ENCODE measurements at regions not wholly inside any gene's neighbourhood (a gene's known extent, or its start where the extent isn't known, plus 50 kb on each side); places are given as distances from the start of the nearest gene placed in this dataset.

- DNase-seq (ENCODE audit: low read depth): no peak
These were observed 272.9 kb downstream of the IRS1 start for GRCh38 chr2:226526716-226527115.

GRCh38 chr2:226524381-226524843, 275.2 kb downstream of the IRS1 start:
- peak; percentile 87 for DNase-seq (ENCODE audit: low read depth)

DNA sequence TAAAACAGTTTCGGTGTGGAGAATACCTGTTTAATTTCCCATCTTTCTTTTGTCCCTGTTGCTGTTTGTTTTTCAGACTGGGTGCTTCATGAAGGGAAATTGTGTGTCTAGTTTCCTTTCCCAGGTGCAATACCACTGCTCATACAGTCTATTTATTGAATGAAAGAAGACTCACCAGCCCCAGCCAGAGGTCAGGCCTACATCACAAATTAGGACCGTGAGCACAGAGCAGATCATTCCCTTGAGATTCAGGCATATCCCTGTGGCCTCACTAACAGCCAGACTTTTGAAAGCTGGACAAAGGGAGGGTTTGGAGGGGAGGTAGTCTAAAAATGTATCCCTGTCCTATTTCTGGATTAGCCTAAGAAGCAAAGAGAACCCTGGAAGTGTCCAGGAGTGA, 278.9 kb downstream of the IRS1 start:
- DNase-seq (ENCODE audit: low read depth): no peak

DNA sequence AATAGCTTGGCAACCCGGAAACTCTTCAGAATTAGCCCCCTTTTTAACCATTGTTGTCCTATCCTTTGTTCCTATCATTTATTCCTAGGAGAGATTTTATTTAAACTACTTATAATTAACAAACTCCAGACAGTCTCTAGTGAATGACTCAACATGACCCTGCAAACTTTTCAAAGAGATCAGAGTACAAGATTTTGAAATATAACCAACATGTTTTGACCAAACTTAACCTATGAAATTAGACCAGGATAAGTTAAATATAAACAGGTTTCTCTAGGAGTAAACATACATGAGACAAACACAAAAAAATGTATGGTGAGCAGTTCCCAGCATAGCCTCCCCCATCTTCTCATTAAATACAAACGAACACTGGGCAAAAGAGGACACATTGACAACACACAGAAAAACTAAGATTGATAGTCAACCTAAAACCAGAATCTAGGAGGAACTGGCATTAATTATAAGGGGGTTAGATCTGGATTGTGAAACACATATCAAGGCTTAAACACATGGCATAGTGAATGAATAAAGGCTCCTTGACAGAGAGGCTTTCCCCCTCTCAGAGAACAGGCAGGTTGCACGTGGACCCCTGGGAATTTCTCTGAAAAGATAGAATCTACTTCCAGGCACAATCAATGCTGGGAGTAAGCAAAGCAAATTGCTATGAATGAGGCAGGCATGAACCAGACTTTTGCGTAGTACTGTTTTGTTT, 284.1 kb downstream of the IRS1 start:
- peak; percentile 94 for DNase-seq (ENCODE audit: low read depth)

GRCh38 chr2:226514895-226515294, 284.7 kb downstream of the IRS1 start:
- peak; percentile 69 for DNase-seq (ENCODE audit: low read depth)

GRCh38 chr2:226511311-226511710, 288.3 kb downstream of the IRS1 start:
- no peak for DNase-seq (ENCODE audit: low read depth)

- peak; percentile 79 for DNase-seq (ENCODE audit: low read depth)
These were observed 290.9 kb downstream of the IRS1 start for GRCh38 chr2:226508683-226509082.

DNA sequence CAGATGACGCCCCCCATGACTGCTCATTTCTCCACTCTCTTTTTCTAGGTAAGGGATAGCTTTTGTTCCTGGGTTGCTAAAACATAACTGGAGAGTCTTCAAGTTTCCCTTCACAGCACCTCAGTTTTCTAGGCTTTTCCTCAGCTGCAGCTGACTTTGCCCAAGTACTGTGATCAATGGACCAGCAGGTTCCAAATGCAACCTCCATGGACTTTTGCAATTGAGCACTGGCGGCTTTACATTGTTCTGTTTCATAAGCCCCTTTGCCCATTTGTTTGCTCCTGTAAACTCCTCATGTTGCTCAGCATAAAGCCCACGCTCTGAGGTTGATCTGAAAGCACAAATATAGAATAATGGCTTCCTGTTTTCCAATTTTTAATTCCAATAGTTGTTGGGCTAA, 291.6 kb downstream of the IRS1 start:
- no peak for DNase-seq (ENCODE audit: low read depth)

- DNase-seq (ENCODE audit: low read depth): no peak
These were observed 302.3 kb downstream of the IRS1 start for GRCh38 chr2:226497146-226497909.

GRCh38 chr2:226496273-226496550, 303.4 kb downstream of the IRS1 start:
- no peak for DNase-seq (ENCODE audit: low read depth)

- peak; percentile 79 for DNase-seq (ENCODE audit: low read depth)
These were observed 304.0 kb downstream of the IRS1 start for GRCh38 chr2:226495466-226496272.

DNA sequence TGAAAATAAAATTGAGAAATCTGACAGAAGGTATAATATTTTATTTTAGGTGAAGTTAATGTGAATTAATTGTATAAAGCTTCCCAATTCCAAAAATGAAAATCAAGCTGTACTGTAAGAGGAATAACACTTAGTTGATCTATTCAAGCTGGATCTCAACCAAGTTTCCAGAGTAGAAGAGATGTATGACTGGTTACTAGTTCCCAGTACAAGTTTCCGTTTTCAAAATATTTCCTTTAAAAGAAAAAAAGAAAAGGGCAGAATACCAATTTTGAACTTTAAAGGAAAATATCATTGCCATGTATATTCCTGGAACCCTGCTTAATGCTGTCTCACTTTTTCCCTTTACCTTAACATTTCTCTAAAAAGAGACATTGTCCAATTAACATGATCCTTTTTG, 308.5 kb downstream of the IRS1 start:
- DNase-seq (ENCODE audit: low read depth): no peak

- DNase-seq (ENCODE audit: low read depth): peak; percentile 89
These were observed 309.7 kb downstream of the IRS1 start for GRCh38 chr2:226489775-226490541.

- DNase-seq (ENCODE audit: low read depth): no peak
These were observed 311.6 kb downstream of the IRS1 start for GRCh38 chr2:226488034-226488433.

GRCh38 chr2:226487573-226487972, 312.0 kb downstream of the IRS1 start:
- no peak for DNase-seq (ENCODE audit: low read depth)

DNA sequence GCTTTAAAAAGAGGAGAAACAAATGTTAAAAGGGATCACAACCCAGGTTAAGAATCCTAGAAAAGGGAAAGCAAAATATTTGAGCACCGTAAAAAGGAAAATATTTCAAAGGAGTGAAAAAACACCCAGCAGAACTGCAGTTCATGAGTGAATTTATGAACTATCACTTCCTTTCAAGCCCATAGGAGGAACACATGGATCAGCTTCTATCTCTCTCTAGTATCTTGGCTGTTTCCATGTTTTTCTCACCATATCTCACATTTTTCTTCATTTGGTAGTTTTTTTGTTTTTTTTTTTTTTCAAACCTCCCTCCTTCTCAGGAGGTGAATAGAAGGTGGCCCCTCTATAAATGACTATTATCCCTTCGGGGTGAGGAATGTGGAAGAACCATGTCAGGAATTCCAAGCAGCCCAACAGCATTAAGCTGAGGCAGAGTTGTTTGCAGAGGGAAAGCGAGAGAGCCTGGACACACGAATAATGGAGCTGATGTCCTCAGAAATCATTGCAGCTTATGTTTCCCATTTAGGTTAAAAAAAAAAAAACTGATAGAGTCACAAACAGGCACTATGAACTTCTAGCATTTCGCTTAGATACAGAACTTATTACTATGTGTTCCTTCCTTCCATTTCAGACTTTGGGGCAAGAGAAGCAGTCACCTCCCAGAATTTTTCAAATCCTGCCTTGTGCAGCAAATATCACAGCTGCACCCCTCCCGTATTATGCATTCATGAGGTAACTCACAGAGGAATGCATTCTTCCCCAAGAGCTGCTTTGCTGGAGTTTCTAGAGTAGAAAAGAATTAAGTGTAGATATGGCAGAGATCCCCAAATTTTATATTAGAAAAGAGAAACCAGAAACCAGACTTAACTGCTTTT, 315.6 kb downstream of the IRS1 start:
- peak; percentile 82 for DNase-seq (ENCODE audit: low read depth)

DNA sequence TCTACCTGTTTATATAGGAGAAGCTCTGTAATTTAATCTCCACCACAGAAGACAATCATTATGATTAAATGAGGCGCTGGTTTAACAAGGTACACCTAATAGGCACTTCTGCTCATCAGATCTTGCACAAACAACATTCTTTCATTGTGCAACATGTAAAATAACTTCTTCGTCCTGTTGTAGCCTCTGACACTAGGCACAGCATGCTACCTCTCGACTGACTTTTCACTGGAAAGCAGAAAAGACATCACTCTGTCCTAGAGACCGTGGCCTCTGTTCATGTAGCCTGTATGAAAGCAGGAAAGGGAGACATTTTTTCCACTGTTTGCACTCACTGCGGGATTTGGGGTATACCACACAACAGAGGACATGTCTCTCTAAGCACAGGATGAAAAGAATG, 316.5 kb downstream of the IRS1 start:
- DNase-seq (ENCODE audit: low read depth): peak; percentile 15

GRCh38 chr2:226478109-226478809, 321.4 kb downstream of the IRS1 start:
- DNase-seq (ENCODE audit: low read depth): peak; percentile 98

- DNase-seq (ENCODE audit: low read depth): no peak
These were observed 322.2 kb downstream of the IRS1 start for GRCh38 chr2:226477221-226478108.
